Activated CD8-positive, alpha-beta memory T cell treated with anti-CD3 and anti-CD28 coated beads, Interleukin-2, amount 50 U/mL, for 1 hour (primary cell): ENCODE measurements at regions not wholly inside any gene's neighbourhood (a gene's known extent, or its start where the extent isn't known, plus 50 kb on each side); places are given as distances from the start of the nearest gene placed in this dataset.
A peak's percentile ranks its signal among the peaks of the same experiment; 100 is the strongest.
"Not testable (repeated sequence)": the region's sequence is repeated elsewhere in the genome, so short reads cannot be mapped to it uniquely, and the experiment has no call there.

Experiments
- DNase-seq: peaks from one replicate; pipeline ENCODE4 v3.0.0-alpha.2; 2020; ENCODE audit errors: extremely low read depth

DNA sequence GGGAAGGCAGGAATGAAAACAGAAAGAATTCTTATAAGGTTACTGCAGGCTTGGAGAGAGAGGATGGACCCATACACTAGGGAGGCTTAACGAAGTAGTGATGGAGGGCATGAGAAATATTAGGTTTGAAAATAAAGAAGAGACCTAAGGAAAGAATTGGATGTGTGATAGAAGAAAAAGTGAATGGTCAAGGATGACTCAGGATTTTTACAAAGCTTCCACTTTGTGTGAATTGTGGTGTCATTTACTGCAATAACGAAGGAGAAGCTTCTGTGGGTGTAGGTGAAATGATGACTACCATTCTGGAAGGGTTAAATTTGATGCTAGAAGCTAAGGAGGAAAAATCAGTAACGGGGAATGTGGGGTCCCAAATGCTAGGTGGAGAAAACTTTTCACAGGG, 191.2 kb downstream of the UTRN start:
- no peak for DNase-seq

DNA sequence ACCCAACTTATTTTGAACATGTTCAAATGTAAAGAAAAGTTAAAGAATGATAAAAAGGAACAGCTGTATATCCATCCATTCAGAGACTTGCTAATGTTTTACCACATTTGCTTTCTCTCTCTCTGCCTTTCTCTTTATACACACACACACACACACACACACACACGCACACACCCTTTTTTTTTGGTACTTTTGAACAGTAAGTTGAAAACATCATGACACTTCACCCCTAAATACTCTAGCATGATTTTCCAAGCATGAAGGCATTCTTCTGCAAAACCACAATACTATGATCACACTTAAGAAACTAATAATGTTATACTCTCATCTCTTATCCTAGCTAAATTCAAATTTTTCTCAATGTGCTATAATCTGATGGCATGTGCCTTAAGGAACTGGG, 192.3 kb downstream of the UTRN start:
- DNase-seq: no peak

DNA sequence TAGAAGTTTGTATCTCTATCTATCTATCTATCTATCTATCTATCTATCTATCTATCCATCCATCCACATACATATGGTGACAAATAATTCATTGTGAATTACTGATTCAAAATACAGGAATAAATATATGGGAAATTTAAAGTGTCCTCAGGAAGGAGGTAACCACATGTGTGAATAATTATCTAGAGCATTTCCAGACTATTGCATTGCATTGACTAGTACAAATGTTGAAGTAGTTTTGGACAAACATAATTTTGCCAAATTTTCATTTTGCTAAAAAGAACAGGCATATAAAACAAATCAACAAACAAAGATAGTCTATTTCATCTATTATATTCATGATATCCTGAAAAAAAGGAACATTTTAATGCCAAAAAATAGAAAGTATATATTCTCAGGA, 192.7 kb downstream of the UTRN start:
- DNase-seq: no peak

DNA sequence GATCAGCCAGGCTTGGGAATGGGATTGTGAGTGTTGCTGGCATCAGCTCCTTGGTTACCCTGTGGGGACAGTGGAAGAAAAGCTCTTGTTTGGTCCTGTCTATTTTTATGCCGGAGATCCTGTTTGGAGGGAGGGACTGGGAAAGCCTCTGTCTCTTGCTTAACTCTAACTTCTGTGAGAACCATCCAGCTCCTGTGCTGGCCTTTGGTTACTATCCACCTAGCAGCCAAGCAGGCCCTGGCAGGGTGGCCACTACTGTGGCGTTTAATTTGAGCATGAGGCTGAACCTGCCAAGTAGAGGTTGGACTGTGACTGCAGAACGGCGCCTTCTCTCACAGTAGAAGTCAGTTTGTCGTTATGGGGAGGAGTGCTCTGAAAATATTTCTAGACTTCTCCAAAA, 193.3 kb downstream of the UTRN start:
- DNase-seq: no peak

DNA sequence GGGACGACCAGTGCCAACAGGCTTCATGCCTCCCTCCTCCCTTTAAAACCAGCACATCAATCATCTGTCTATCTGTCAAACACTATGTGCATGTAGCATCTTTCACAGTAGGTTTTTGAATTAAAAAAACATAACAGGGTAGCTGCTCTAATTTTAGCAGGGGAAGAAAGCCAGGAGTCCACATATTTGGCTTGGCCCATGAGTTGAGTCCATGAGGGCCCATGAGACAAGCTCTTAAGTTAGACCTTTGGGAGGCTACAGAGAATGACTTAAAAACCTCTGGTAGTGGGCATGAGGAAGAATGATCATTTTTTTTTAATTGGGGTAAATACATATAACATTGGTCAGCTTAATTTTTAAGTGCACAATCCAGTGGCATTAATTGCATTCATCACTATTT, 194.9 kb downstream of the UTRN start:
- no peak for DNase-seq

DNA sequence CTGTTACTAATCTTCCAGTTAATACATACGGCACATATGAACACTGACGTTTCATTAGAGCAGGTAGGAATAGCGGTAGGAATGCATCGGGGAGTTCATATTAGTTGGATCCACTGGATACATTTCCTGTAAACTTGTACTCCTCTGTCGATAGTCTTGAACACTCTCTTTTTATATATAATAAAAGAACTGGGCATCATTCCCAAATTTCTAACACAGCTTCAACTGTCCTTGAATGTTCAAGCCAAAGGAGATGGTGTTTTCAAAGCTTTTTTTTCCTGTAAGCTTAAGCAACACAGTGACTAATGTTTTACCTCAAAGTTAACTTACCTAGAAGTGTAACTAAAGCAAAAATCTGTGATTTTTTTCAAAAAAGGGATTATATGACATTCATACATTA, 195.3 kb downstream of the UTRN start:
- DNase-seq: no peak

DNA sequence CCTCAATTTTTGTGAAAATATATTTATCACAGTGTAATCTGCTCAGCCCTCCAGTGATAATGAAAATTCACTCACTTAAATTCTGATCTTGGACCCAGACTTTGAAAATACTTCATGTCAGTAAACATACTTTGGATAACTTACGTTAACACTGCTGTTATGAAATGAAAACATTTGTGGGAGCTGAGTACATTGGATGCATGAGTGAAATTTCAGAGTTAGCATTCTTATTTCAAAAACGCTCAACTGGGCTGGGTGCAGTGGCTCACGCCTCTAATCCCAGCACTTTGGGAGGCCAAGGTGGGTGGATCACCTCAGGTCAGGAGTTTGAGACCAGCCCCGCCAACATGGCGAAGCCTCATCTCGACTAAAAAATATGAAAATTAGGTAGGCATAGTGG, 196.4 kb downstream of the UTRN start:
- no peak for DNase-seq

DNA sequence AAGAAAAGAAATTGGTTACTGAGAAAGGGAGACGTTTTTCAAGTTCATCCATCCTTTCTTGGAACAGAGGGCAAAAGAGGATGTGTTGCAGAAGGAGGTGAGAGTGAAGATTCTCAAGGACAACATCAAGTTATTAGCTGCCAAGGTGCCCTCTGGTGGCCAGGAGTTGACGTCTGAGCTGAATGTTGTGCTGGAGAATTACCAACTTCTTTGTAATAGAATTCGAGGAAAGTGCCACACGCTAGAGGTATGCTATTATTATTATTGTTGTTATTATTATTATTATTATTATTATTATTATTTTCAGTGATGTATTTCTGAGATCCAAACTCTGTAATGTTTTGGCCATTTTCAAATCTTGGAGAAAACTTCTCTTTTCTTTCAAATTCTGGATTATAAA, 197.0 kb downstream of the UTRN start:
- DNase-seq: peak; percentile 36

DNA sequence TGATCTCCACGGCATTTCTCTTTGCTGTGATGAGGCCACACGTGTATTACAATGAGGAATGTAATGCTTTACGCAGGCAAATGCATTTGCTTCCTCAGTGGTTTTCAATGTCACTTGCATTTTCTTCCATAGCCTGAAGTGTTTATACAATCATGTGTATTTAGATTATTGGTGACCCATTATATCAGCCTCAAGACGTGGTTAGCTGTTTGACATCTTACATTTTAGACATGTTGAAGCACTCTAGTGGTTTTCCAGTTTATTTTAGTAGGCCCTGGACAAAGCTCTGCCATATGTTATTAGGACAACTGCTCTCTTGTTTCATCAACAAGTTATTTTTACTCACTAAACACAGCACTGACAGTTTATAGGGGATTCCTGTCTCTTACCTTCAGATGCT, 200.4 kb downstream of the UTRN start:
- no peak for DNase-seq

DNA sequence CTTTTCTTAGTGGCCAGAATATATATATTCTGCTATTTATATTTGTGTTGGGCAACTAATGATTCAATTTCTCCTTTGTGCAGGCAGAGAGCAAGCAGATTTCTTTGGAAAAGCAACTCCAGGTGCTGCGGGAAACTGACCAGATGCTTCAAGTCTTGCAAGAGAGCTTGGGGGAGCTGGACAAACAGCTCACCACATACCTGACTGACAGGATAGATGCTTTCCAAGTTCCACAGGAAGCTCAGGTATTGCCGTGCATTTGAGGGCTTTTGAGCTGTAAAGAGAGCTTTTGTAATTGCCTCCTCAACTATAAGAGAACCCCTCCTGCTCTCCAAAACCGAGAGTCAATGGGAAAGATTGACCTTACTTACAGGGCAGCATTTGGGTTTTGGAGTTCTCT, 203.5 kb downstream of the UTRN start:
- no peak for DNase-seq

DNA sequence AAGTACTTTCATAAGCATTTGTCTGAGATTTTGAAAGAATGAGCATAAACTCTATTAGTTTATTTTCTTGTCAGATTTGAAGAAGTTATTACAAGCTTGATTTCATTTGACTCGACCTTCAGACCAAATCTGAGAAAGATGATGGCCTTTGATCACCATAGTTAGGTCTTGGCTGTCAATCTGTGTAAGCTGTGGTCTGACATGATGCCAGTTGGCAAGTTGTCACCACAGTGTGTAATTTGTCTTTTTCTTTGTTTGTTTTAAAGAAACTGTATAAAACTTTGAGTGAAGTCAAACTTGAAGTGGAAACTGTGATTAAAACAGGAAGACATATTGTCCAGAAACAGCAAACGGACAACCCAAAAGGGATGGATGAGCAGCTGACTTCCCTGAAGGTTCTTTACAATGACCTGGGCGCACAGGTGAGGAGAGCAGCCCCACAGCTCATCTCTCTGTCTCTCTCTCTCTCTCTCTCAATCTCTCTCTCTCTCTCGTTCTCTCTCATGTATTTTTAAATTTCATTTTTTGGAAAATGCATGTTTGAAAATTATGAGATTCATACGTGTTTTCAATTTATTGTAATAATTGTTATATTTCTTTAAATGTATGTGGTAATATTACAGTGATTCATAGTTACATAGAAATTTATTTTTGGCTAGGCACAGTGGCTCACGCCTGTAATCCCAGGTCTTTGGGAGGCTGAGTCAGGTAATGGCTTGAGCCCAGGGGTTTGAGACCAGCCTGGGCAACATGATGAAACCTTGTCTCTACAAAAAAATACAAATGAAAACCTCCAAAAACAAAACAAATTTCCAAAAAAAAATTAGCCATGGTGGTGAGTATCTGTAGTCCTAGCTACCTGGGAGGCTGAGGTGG, 208.1 kb downstream of the UTRN start:
- DNase-seq: no peak

DNA sequence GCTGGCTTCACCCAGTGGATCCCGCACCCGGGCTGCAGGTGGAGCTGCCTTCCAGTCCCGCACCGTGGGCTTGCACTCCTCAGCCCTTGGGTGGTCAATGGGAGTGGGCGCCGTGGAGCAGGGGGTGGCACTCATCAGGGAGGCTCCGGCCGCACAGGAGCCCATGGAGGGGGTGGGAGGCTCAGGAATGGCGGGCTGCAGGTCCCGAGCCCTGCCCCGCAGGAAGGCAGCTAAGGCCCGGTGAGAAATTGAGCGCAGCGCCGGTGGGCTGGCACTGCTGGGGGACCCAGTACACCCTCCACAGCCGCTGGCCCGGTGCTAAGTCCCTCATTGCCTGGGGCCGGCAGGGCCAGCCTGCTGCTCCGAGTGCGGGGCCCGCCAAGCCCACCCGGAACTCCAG, 209.9 kb downstream of the UTRN start:
- DNase-seq: not testable (repeated sequence)

DNA sequence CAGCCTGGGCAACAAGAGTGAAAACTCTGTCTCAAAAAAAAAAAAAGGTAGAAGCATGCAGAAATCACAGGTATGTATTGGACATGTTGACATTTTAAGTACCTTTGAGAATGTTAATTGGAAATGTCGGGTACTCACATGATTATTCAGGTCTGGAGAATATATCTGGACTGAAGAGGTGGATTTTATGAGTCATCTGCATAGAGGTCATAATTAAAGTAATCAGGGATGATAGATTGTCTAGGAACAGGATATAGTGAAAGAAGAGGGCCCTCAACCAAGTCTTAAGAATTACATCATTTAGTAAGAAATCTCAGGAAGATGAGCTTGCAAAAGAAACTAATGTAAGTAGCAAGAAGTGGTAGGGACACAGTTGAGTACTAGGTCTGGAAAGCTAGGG, 212.5 kb downstream of the UTRN start:
- no peak for DNase-seq

DNA sequence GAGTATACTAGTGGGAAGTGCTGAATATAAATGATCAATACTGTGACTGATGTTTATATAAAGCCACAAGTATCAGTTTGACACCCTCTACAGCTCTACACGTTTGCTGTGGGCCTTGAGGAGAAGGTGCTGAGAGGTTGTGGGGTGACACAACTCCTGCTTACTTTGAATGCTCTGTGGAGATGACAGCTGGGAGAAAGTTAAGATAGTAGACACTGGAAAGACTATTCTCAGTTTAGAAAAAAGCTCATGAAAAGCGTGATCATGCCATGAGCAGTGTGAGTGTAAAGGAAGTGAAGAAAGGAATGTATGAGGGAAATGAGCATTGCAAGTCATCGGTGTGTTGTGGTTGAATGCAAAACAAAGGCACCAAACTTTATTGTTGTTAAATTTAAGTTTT, 215.8 kb downstream of the UTRN start:
- no peak for DNase-seq

DNA sequence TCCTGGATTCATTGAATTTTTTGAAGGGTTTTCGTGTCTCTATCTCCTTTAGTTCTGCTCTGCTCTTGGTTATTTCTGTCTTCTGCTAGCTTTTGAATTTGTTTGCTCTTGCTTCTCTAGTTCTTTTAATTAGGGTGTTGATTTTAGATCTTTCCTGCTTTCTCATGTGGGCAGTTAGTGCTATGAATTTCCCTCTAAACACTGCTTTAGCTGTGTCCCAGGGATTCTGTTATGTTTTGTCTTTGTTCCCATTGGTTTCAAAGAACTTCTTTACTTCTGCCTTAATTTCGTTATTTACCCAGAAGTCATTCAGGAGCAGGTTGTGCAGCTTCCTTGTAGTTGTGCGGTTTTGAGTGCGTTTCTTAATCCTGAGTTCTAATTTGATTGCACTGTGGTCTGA, 220.1 kb downstream of the UTRN start:
- DNase-seq: not testable (repeated sequence)

DNA sequence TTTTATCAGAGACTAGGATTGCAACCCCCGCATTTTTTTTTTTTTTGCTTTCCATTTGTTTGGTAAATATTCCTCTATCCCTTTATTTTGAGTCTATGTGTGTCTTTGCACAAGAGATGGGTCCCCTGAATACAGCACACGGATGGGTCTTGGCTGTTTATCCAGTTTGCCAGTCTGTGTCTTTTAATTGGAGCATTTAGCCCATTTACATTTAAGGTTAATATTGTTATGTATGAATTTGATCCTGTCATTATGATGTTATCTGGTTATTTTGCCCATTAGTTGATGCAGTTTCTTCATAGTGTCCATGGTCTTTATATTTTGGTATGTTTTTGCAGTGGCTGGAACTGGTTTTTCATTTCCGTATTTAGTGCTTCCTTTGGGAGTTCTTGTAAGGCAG, 220.9 kb downstream of the UTRN start:
- DNase-seq: not testable (repeated sequence)

DNA sequence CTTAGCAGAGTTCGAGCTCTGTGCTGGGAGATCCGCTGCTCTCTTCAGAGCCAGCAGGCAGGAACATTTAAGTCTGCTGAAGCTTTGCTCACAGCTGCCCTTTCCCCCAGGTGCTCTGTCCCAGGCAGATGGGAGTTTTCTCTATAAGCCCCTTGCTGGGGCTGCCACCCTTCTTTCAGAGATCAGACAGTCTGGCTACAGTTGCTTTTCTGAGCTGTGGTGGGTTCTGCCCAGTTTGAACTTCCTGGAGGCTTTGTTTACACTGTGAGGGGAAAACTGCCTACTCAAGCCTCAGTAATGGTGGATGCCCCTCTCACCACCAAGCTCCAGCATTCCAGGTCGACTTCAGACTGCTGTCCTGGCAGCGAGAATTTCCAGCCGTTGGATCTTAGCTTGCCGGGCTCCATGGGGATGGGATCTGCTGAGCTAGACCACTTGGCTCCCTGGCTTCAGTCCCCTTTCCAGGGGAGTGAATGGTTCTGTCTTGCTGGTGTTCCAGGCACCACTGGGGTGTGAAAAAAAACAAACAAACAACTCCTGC, 222.7 kb downstream of the UTRN start:
- DNase-seq: not testable (repeated sequence)

DNA sequence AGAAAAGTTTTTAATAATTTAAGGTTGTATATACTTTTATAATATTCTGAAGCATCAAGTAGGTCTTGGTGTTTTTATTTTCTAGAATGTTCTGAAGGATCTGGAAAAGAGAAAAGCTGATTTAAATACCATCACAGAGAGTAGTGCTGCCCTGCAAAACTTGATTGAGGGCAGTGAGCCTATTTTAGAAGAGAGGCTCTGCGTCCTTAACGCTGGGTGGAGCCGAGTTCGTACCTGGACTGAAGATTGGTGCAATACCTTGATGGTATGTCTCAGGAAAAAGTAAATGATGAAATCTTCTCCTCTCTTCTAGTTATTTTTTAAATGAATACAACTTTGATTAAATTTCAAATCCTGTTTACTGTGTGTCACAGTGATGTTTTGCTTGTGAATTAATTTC, 225.7 kb downstream of the UTRN start:
- DNase-seq: no peak

DNA sequence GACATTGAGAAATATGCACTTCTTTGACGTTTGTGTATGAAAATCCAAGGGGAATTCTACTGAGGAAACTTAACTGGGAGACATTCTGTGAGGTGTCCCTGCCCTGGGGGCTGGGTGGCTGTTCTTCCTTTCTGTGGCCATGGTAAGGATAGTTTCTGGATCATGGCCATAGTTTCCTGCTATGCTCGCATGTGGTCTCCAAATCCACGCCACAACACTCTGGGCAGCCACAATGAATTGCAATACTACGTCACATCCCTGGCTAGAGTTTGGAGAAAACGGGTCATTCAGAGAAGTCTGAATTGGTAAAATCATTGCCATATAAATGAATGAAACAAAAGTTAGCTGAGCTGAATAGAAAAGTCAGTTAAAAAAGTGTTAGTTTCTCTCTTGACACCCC, 230.6 kb downstream of the UTRN start:
- no peak for DNase-seq

DNA sequence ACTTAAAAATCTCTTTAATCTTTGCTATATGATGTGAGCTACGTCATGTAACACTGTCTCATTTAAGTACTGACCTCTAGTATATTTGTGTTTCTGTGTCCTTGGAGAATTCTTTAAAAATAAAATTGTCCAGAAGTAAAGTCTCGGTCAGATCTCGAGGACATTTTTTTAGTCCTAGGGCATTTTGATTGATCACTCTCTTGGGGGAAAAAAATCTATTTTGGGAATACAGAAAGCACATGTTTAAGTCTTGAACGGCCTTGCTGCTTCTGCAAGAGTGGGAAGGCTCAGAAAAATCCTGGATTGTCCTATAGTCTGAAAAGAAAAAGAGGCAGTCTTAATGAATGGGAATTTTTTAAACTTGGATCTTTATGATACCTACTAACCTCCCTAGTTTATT, 234.3 kb downstream of the UTRN start:
- DNase-seq: no peak

DNA sequence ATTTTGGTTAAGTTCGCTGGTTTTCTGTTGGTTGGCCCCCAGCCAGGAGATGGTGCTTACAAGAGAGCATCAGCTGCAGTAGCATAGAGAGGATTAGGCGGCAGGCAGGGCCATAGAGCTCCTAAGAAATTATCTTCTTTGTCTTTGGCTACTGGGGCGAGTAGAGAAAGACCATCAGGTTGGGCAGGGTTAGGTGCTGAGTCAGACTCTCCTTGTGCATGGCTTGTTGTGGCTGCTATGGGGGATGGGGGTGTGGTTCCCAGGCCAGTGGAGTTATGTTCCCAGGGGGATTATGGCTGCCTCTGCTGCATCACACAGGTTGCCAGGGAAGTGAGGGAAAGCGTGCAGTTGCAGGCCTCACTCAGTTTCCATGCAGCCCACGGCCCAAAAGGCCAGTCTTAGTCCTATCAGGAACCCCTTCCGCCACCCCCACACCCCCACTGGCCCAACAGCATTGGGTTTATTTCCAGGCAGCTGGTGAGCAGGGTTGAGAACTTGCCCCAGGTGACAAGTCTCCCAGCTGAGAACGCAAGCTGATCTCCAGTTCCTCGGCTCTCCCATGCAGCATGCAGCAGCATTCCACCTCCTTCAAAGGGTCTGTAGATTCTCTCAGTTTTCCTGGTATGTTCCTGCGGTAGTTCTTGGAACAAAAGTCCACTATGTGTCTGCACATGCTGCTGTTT, 243.7 kb downstream of the UTRN start:
- no peak for DNase-seq

DNA sequence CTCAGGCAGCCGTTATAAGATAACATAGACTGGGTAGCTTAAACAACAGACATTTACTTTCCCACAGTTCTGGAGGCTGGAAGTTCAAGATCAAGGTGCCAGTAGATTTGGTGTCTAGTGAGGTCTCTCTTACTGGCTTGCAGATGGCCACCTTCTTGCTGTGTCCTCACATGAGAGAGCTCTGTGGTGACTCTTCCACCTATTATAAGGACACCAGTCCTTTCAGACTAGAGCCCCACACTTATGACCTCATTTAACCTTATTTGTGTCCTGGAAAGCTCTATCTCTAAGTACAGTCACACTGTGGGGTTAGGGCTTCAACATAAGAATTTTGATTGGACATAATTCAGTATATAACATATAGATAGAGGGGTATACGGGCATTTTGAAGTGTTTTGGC, 245.0 kb downstream of the UTRN start:
- no peak for DNase-seq

DNA sequence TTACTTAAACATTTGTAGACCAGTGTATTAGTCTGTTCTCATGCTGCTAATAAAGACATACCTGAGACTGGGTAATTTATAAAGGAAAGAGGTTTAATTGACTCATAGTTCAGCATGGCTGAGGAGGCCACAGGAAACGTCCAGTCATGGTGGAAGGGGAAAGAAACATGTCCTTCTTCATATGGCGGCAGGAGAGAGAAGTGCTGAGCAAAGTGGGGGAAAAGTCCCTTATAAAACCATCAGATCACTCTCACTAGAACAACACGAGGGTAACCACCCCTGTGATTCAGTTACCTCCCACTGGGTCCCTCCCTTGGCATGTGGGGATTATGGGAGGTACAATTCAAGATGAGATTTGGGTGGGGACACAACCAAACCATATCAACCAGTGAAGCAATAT, 247.1 kb downstream of the UTRN start:
- not testable (repeated sequence) for DNase-seq
